Myocyte (in vitro differentiated cells): ENCODE measurements at regions not wholly inside any gene's neighbourhood (a gene's known extent, or its start where the extent isn't known, plus 50 kb on each side); places are given as distances from the start of the nearest gene placed in this dataset.
"Not testable (repeated sequence)": the region's sequence is repeated elsewhere in the genome, so short reads cannot be mapped to it uniquely, and the experiment has no call there.

Source experiments
- DNase-seq: peaks from one replicate; pipeline ENCODE4 v3.0.0-alpha.2; 2012; ENCODE audit warnings: low read depth

DNA sequence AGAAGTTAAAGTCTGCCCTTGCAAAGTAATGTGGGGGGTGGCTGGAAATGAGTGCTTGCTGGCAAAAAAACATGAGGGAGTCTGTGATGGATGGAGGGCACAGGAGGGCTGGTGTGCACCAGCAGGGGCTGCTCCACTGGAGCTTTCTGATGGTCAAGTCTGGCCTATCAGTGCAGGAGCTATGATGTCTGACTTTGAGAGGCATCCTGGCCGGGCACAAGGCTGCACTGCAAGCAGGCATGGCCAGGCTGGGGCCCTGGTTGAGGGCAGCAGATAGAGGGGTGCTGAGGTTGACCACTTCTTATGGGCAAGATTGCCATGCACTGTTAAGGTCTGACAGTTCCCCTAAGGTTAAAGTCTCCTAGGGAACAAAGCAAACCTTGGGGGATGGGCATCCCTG is 1140.2 kb downstream of the FAM133A start:
- DNase-seq = no peak

DNA sequence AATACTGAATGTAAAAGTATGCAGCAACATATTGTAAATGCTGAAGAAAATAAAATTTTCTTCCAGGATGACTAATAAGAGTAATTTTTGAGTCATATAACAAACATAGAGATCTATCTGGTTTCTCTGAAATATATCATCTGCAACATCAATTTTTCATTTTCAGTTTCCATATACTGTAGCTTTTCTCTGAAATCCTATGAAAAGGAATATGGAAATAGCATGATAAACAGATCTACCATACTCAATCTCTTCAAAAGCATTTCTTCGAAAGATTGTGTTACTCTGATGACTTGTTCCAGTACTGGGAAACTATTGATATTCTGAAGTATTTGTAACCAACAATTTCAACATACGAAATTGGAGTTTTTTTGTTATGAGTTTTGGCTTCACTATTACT is 1156.7 kb downstream of the FAM133A start:
- no peak for DNase-seq

DNA sequence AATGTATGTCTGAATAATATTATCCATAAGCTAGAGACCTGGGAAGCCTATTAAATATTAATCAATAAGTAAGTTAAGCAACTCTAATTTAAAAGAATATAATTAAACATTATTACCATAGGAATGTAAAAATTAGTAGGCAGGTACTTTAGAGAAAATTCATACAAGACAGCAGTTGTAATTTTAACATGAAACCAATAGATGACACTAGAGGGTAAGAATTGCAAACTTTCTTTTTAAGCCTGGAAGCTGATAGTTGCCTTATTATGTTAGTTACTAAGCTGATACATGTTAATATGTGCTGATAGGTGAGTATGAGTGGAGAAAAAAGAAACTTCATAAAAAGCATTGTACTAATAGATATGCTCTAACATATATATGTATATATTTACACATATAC is 1157.4 kb downstream of the FAM133A start:
- peak; percentile 1 for DNase-seq

DNA sequence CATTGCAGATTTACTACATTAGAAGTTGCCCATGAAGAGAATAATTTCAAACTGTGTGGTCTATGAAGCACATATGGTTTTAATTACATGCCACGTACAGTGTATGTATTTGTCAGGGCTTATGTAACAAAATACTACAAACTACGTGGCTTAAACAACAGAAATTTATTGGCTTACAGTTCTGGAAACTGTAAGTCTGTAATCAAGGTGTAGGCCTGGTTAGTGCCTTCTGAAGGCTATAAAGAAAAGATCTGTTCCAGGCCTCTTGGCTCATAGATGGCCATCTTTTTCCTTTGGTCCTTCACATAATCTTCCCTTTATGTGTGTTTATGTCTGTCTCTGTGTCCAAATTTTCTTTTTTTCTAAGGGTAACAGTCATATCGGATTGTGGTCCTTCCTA is 1160.2 kb downstream of the FAM133A start:
- DNase-seq = no peak

DNA sequence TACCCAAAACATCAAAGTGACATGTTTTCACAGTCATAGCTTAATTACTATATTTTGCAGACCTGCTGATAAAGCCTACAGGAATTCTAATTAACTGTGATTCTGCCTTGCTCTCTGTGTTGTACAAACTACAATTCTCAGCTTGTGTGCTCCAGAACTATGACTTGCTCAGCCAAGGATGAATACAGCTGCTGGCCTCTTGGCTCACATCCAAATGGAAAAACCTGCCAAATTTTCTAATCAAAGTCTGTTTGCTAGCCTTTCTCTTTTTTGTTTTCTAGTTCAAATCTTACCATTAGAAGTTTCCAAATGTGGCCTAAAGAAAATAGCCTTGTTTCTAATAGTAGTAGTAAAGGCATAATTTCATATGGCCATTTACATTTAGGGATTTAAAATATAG is 1176.8 kb downstream of the FAM133A start:
- no peak for DNase-seq

DNA sequence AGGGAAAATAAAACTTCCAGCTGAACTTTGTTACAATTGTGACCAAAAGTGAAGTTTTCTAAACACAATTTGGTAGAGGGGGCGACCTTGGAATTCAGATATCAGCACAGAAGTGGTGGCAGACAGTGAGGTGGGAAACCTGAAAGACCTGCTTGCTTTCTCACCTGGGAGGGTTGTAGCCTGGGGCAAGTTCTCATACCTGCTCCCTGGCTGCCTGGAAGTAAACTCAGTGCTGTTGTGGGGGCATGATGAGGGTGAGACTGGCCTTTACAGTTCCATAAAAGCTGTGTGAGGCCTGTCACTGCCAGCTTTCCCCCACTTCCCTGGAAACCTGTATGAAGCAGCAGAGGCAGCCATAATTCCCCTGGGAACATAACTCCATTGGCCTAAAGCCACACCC is 1180.2 kb downstream of the FAM133A start:
- no peak for DNase-seq

DNA sequence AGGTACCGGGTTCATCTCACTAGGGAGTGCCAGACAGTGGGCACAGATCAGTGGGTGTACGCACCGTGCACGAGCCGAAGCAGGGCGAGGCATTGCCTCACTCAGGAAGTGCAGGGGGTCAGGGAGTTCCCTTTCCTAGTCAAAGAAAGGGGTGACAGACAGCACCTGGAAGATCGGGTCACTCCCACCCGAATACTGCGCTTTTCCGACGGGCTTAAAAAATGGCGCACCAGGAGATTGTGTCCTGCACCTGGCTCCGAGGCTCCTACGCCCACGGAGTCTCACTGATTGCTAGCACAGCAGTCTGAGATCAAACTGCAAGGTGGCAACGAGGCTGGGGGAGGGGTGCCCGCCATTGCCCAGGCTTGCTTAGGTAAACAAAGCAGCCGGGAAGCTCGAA is 1188.5 kb downstream of the FAM133A start:
- not testable (repeated sequence) for DNase-seq

DNA sequence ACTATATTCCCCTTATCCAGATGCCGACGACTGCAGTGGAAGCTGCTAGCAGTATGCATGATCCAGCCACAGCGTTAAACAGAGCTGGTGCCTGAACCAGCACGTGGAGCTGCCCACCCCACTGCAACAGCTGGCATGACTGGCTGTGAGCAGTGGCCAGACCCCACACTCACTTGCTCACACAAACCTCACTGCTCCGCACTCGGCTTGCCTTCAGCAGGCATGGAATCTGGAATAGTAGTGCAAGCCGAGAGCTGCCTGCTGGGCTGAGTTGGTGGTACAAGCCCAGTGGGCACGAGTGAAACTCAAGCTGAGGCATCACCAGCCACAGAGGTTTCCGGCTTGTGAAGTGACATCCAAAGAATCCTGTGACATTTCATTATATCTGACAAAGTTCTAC is 1197.6 kb downstream of the FAM133A start:
- DNase-seq = no peak

DNA sequence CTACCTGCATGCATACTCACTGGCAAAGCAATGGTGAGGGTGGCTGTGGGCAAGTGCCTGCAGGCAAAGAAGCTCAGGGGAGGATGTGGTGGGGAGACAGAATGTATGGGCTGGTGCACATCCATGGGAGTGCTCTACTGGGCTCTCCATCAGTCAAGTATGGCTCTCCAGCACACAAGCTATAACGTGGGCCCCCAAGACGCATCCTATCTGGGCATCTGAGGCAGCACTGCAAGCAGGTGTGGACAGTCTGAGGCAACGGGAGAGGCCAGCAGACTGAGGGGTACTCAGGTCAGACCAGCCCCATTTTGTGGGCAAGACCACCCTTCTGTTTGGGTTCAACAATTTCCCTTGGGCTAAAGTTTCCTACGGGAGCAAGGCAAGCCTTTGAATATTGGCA is 1227.8 kb downstream of the FAM133A start:
- DNase-seq = no peak

DNA sequence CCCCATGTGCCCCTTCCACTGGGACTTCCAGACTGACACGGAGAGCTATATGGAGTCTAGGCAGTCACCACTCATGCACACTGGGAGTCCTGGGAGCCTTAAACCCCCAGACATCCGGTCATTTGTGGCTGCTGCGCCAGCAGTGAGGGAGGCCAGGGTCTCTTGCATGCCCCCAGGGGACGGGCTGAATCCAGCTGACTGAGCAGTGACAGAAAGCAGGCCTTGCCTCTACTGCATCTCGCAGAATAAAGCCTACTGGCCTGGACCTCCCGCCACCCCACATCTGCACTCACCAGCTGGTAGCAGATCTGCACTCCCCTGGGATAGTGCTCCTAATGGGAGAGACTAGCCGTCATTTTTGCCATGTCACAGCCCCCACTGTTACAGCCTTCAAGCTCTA is 1234.2 kb downstream of the FAM133A start:
- no peak for DNase-seq

DNA sequence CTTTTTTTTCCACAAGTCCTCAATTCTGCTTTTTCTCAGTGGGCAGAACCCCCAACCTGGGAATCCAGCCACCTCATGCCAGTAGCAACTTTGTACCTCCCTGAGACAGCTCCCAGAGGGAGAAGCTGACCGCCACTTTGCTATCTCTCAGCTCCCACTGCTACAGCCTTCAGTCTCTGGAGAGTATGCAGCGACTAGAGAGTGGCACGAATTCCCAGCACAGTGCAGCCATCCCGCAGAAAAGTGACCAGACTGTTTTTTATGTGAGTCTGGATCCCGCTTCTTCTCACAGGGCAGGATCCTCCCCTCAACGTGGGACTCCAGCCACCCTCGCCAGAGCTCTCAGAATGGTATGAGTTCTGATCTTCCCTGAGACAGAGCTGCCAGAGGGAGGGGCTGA is 1234.6 kb downstream of the FAM133A start:
- DNase-seq = no peak

DNA sequence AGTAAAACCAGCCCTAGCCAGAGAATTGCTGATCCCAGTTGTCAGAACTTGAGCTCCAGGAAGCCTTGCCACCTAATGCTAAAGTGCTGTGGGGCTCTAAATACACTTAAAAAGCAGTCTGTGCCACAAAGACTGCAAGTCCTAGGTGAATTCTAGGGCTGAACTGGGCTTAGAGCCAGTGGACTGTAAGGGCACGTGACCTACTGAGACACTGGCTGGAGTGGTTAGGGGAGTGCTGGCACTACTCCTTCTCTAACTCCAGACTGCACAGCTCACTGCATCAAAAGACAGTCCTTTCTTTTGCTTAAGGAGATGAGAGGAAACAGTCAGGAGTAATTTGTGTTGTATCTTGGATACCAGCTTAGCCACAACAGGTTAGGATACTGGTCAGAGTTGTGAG is 1240.2 kb downstream of the FAM133A start:
- DNase-seq = no peak

DNA sequence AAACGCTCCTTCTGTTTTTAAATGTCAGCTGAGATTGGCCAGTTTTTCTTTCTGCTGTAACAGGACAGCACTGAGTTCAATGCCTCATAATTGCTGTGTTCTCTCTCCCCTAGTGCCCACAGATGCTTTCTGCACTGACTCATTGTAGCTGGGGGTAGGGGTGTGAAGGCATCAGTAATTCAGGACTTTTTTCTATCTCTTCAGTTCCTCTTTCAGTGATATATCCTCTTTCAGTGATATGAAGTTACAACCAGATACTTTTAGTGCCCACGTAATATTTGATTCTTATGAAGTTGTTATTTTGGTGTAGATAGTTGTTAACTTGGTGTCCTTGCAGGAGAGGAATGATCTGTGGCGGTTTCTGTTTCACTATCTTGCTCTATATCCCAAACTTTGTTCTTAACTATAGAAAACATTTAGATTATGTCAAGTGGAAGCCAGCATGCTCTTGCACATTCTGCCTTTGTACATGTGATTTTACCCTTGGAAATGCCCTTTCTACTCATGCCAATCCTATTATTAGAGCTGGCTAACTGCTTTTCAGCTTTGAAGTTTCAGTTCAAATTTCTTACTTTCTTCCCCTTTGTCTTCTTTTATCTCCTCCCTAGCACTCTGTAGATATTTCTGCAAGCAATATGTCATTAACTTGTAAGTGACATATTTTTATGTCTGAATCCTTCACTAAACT is 1258.4 kb downstream of the FAM133A start:
- DNase-seq = no peak

DNA sequence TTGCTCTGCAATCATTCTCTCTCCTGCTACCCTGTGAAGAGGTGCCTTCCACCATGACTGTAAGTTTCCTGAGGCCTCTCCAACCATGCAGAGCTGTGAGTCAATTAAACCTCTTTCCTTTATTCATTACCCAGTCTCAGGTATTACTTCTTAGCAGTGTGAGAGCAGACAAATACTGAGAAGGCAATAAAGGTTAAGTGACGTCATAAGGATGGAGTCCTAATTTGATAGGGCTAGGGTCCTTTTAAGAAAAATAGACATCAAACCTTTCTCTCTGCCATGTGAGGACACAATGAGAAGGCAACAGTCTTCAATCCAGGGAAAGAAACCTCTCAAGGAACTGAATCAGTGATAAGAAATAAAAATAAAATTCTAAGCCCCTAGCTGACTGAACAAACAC is 1262.7 kb downstream of the FAM133A start:
- no peak for DNase-seq

DNA sequence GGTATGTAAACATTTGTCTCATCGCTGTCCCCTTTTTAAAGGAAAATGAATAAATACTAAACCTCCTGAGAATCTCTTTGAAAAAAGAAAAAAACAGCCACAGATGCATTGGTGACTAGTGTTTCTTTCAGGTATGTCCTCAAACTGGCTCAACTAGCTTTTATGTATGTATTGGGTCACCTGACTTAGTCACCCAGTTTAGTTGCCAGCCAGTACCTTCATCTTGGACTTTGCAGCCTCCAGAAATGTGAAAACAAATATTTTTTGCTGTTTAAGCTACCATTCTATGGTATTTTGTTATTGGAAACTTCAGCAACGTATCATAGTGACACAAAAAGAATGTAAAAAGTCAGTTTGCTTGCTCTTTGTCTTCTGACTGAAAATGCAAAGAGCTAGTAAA is 1263.5 kb downstream of the FAM133A start:
- DNase-seq = no peak

DNA sequence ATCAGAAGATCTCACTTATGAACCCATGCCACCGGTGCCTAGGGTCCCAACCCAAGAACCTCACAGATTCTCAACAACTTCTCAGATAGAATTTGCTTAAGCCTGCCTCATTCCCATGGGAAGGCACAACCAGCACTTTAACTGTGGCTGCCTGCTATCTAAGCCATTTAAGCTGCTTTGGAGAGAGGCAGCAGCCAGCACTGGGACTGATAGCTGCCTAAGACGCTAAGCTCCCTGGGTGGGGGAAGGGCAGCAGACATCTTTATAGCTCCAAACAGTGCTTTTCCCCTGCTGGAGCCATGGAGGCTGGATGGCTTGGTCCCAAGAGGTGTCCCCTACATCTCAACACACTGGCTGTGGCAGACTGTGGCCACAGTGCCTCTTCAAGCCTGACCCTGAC is 1268.6 kb downstream of the FAM133A start:
- no peak for DNase-seq

DNA sequence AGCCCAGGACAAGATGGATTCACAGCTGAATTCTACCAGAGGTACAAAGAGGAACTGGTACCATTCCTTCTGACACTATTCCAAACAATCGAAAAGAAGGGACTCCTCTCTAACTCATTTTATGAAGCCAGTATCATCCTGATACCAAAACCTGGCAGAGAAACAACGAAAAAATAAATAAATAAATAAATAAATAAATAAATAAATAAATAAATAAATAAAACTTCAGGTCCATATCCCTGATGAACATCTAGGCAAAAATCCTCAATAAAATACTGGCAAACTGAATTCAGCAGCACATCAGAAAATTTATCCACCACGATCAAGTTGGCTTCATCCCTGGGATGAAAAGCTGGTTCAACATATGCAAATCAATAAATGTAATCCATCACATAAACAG is 1272.1 kb downstream of the FAM133A start:
- not testable (repeated sequence) for DNase-seq

DNA sequence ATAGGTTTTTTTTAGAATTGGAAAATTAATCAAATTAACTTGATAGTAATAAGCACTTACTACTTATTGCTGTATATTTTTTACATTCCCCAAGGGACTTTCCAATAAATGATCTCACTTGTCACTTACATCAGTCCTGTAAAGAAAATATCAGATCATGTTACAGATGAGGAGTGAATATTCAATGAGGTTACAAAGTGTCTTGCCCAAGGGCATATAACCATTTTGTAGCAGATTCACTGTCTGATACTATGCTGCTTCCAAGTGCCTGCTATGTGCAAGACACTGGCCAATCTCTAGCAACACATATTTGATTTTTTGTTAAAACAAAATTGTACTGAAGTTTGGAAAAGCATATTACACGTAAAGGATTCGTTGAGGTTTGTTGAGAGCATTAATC is 1287.7 kb downstream of the FAM133A start:
- DNase-seq = no peak

DNA sequence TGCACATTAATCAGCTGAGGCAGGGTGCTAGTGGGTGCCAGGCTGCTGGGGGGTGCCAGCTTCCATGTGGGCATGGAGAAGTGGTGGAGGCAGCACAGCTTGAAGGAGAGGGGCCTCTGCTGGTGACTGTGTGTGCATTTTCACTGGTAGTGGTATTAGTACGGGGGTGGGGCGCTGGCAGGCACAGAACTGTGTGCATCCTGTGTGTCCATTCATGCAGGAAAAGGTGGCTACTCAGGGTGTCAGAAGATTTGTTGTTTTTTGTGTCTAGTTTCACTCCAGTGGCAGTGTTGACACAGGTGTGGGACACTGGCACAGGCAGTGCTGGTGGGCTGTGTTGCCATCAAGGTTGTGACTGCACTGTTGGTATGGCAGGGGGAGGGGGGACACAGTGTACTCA is 1303.6 kb downstream of the FAM133A start:
- no peak for DNase-seq

DNA sequence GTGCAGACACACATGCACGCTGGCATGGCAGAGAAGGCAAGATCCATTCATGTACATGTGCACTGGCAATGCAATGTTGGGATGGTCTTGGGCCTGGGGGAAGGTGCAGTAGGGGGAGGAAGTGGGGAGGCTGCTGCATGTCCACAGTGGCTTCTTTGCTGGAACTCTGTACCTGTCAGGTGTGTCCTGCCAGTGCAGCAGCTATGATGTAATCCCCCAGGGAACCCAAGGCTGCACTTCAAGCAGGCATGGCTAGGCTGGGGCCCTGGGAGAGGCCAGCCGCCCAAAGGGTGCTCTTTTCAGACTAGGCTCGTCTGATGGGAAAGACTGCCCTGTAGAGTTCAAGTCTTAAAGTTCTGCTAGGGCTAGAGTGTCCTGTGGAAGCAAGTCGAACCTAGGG is 1304.0 kb downstream of the FAM133A start:
- DNase-seq = no peak
